SK-N-SH (cell line): ENCODE measurements at regions not wholly inside any gene's neighbourhood (a gene's known extent, or its start where the extent isn't known, plus 50 kb on each side); places are given as distances from the start of the nearest gene placed in this dataset.
"Not testable (repeated sequence)": the region's sequence is repeated elsewhere in the genome, so short reads cannot be mapped to it uniquely, and the experiment has no call there.

Experiments used
- POLR2AphosphoS5 ChIP-seq: IDR thresholded peaks from 2 replicates; pipeline ENCODE4 v1.6.1; 2012; ENCODE audit warnings: low read depth, low read length
- REST ChIP-seq: IDR thresholded peaks from 2 replicates; pipeline ENCODE4 v1.6.1; 2012; ENCODE audit warnings: mild to moderate bottlenecking, low read depth, low read length, moderate library complexity
- RFX5 ChIP-seq: IDR thresholded peaks from 2 replicates; pipeline ENCODE4 v1.6.1; 2012; ENCODE audit warnings: mild to moderate bottlenecking, improper control_type of control experiment, low read length

GRCh38 chr2:91588782-91589223 lies 2897.3 kb downstream of the RPIA start:
- not testable (repeated sequence) for TF ChIP-seq REST, RFX5, POLR2AphosphoS5
